ENCODE measurements at regions not wholly inside any gene's neighbourhood (a gene's known extent, or its start where the extent isn't known, plus 50 kb on each side); places are given as distances from the start of the nearest gene placed in this dataset.

DNA sequence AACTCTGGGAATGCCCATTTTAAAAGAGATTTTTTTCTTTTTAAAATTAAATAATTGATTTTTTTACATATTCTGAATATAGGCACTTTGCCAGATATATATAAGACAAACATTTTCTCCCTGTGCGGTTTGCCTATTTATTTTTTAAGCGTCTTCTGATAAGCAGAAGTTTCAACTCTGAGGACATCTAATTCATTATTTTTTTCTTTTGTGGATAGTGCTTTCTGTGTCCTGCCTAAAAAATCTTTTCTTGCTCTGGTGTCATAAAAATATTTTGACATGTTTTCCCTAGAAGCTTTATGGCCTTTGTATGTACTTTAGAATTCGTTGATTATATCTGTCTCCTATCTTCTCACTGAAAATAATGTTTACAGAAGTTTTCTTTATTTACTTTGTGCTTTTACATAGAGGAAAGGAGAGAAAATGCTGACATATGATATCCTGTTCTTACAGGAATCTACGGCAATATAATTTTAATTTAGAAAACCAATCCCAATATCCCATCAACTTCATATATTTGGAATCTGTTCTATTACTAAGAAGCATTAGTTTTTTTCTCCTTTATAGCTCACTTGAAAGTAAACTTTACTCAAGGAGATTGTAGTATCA lies 111.9 kb upstream of the EFNA5 start:
- TF ChIP-seq, protein P1, sequence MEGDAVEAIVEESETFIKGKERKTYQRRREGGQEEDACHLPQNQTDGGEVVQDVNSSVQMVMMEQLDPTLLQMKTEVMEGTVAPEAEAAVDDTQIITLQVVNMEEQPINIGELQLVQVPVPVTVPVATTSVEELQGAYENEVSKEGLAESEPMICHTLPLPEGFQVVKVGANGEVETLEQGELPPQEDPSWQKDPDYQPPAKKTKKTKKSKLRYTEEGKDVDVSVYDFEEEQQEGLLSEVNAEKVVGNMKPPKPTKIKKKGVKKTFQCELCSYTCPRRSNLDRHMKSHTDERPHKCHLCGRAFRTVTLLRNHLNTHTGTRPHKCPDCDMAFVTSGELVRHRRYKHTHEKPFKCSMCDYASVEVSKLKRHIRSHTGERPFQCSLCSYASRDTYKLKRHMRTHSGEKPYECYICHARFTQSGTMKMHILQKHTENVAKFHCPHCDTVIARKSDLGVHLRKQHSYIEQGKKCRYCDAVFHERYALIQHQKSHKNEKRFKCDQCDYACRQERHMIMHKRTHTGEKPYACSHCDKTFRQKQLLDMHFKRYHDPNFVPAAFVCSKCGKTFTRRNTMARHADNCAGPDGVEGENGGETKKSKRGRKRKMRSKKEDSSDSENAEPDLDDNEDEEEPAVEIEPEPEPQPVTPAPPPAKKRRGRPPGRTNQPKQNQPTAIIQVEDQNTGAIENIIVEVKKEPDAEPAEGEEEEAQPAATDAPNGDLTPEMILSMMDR (IDR thresholded peaks at IDR 0.05 in 4 of 5, conservative IDR thresholded peaks at IDR 0.05 in 1 of 5): no peak
- TF ChIP-seq POLR2A (IDR thresholded peaks at IDR 0.05): no peak
